H1 (cell line): ENCODE measurements at regions not wholly inside any gene's neighbourhood (a gene's known extent, or its start where the extent isn't known, plus 50 kb on each side); places are given as distances from the start of the nearest gene placed in this dataset.

Source experiments
- ATF2 ChIP-seq: IDR thresholded peaks from 2 replicates; pipeline ENCODE4 v1.6.1; 2012; ENCODE audit warnings: low read length, inconsistent platforms
- CHD2 ChIP-seq: IDR thresholded peaks from 2 replicates; pipeline ENCODE4 v1.6.1; 2012; ENCODE audit warnings: low read length, improper control_type of control experiment
- CTCF ChIP-seq, 3 experiments: IDR thresholded peaks; 1 replicate in 2 of 3; 2 replicates in 1 of 3; pipeline versions ENCODE4 v1.5.1 to v1.6.1; 2011; ENCODE audit warnings: low read length in 3 of 3, mild to moderate bottlenecking in 3 of 3, inconsistent platforms in 2 of 3, low read depth in 1 of 3, moderate library complexity in 1 of 3; ENCODE audit not compliant: insufficient read depth in 1 of 3; ENCODE audit errors: control extremely low read depth in 1 of 3
- EZH2 ChIP-seq: fragments of 200-600 bp; sonication (generic); IDR thresholded peaks from 2 replicates; pipeline ENCODE4 v1.7.1; 2012; ENCODE audit warnings: low read depth, mild to moderate bottlenecking, moderate library complexity, low read length, inconsistent platforms; ENCODE audit not compliant: severe bottlenecking
- POLR2A ChIP-seq, 2 experiments: IDR thresholded peaks; 1 replicate in 1 of 2; 2 replicates in 1 of 2; pipeline ENCODE4 v1.6.1; 2011; ENCODE audit warnings: low read depth in 2 of 2, low read length in 2 of 2, mild to moderate bottlenecking in 2 of 2; ENCODE audit errors: control extremely low read depth in 1 of 2
- RFX5 ChIP-seq: IDR thresholded peaks from 2 replicates; pipeline ENCODE4 v1.6.1; 2011; ENCODE audit warnings: low read depth, low read length, improper control_type of control experiment, borderline replicate concordance
- SP1 ChIP-seq: IDR thresholded peaks from 2 replicates; pipeline ENCODE4 v1.6.1; 2011; ENCODE audit warnings: low read depth, low read length
- TAF1 ChIP-seq: IDR thresholded peaks from 2 replicates; pipeline ENCODE4 v1.6.1; 2011; ENCODE audit warnings: mild to moderate bottlenecking, low read depth, low read length

- TF ChIP-seq TAF1: no peak
- no peak for TF ChIP-seq RFX5
- TF ChIP-seq CTCF (IDR thresholded peaks at IDR 0.05; ENCODE audit: control extremely low read depth in 1 of 3, insufficient read depth in 1 of 3, low read depth in 1 of 3, low read length in 3 of 3): no peak
- TF ChIP-seq POLR2A (IDR thresholded peaks at IDR 0.05; ENCODE audit: control extremely low read depth in 1 of 2, low read depth in 2 of 2, low read length in 2 of 2): no peak
- no peak for TF ChIP-seq SP1
- no peak for TF ChIP-seq CHD2
- no peak for TF ChIP-seq EZH2
- TF ChIP-seq ATF2: no peak
These were observed 301.8 kb downstream of the BRINP2 start for GRCh38 chr1:177472567-177472966.
